GM06990 (cell line): ENCODE measurements at regions not wholly inside any gene's neighbourhood (a gene's known extent, or its start where the extent isn't known, plus 50 kb on each side); places are given as distances from the start of the nearest gene placed in this dataset.

Source experiments
- DNase-seq: peaks from one replicate; pipeline ENCODE4 v3.0.0-alpha.2; 2011; ENCODE audit not compliant: insufficient read length; ENCODE audit errors: extremely low read depth
- H3K27me3 ChIP-seq: replicated peaks from 2 replicates; pipeline ENCODE4 v1.6.0; 2011; ENCODE audit warnings: low read length; ENCODE audit not compliant: control insufficient read depth, insufficient read depth
- H3K36me3 ChIP-seq: 2 replicates; pipeline ENCODE4 v1.5.1; 2011; ENCODE audit warnings: low read length; ENCODE audit not compliant: control insufficient read depth, insufficient read depth
- H3K4me3 ChIP-seq: replicated peaks from 2 replicates; pipeline ENCODE4 v1.5.1; 2011; ENCODE audit warnings: low read depth, mild to moderate bottlenecking, control low read depth, low read length
- TF ChIP-seq, protein P1 (sequence below): IDR thresholded peaks from 2 replicates; pipeline ENCODE4 v1.5.1; 2011; ENCODE audit warnings: low read length, control low read depth, mild to moderate bottlenecking, inconsistent platforms; ENCODE audit not compliant: insufficient read depth, poor library complexity, severe bottlenecking

GRCh38 chr6:140956571-140957369, 1176.0 kb upstream of the GJE1 start:
- TF ChIP-seq, protein P1, sequence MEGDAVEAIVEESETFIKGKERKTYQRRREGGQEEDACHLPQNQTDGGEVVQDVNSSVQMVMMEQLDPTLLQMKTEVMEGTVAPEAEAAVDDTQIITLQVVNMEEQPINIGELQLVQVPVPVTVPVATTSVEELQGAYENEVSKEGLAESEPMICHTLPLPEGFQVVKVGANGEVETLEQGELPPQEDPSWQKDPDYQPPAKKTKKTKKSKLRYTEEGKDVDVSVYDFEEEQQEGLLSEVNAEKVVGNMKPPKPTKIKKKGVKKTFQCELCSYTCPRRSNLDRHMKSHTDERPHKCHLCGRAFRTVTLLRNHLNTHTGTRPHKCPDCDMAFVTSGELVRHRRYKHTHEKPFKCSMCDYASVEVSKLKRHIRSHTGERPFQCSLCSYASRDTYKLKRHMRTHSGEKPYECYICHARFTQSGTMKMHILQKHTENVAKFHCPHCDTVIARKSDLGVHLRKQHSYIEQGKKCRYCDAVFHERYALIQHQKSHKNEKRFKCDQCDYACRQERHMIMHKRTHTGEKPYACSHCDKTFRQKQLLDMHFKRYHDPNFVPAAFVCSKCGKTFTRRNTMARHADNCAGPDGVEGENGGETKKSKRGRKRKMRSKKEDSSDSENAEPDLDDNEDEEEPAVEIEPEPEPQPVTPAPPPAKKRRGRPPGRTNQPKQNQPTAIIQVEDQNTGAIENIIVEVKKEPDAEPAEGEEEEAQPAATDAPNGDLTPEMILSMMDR = no peak
- DNase-seq = no peak

GRCh38 chr6:140940251-140940925, 1192.3 kb upstream of the GJE1 start:
- no peak for DNase-seq
- Histone ChIP-seq H3K4me3 (no peak overlapping the region), H3K36me3 (no peaks in the 10 kb centered on the region), H3K27me3 (no peaks in the 10 kb centered on the region)
- TF ChIP-seq, protein P1 = no peak

More at GRCh38 chr6:140956571-140957369, 1176.0 kb upstream of the GJE1 start:
- H3K27me3 ChIP-seq = no peaks in the 10 kb centered on the region
- no peak overlapping the region for H3K4me3 ChIP-seq
- H3K36me3 ChIP-seq = no peaks in the 10 kb centered on the region

- Histone ChIP-seq H3K36me3 (no peaks in the 10 kb centered on the region), H3K4me3 (no peak overlapping the region), H3K27me3 (no peaks in the 10 kb centered on the region)
- DNase-seq = no peak
- TF ChIP-seq, protein P1 = no peak
These were observed 1199.8 kb upstream of the GJE1 start for GRCh38 chr6:140932909-140933308.

- DNase-seq = no peak
- no peak overlapping the region for H3K4me3 ChIP-seq
- TF ChIP-seq, protein P1 = no peak
These were observed 1201.1 kb upstream of the GJE1 start for GRCh38 chr6:140931581-140931980.

DNA sequence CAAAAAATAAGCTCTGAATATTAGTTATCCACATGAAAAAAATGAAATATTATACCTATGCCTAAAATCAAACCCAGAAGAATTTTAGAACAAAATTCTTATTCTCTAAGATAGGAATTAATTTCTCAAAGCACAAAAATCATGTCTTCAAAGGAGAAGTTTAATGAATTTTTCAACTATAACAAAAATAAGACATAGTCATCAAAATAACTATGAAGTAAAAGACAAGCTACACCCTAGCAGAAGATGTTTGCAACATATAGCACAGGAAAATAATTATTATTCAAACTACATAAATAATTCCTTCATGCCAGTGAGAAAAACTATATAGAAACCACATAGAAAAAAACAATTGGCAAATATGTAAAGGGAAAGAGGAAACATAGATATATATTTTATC, 1203.6 kb upstream of the GJE1 start:
- DNase-seq = no peak
- Histone ChIP-seq H3K4me3 (no peak overlapping the region), H3K36me3 (no peaks in the 10 kb centered on the region), H3K27me3 (no peaks in the 10 kb centered on the region)
- TF ChIP-seq, protein P1 = no peak

More at GRCh38 chr6:140931581-140931980, 1201.1 kb upstream of the GJE1 start:
- no peaks in the 10 kb centered on the region for H3K36me3 ChIP-seq
- H3K27me3 ChIP-seq = no peaks in the 10 kb centered on the region
